ENCODE measurements at regions not wholly inside any gene's neighbourhood (a gene's known extent, or its start where the extent isn't known, plus 50 kb on each side); places are given as distances from the start of the nearest gene placed in this dataset.

DNA sequence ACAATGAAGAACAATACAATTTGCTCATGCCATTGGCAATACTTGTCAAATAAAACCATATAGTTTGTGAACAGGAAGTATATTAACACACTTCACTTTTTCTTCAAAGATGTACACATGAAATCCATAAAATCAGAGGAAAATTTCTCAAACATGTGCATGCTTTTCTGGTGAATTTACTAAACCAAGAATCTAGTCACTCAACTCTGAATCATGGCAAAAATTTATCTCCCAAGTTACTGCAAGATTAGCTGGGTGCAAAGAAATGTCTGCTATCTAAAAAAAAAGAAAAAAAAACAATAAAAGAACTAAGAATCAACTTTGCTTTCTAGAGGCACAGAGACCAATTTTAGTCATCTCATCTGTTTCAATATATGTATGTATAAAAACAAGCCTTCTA, 419.2 kb downstream of the NR4A2 start:
- intact Hi-C loops (cut with DNase I; ENCODE audit: low total_unique reads) (no loop called here), in situ Hi-C loops (cut with MboI; ENCODE audit: low sequenced_read_pairs in 4 of 4) (no loop called here)
- ATAC-seq (no peak), DNase-seq (no peak)
- Histone ChIP-seq H3K4me1 (no peaks in the 10 kb centered on the region), H3K36me3 (no peaks in the 10 kb centered on the region), H3K27ac (no peak overlapping the region), H3K4me3 (no peak overlapping the region), H3K9me3 (no peaks in the 10 kb centered on the region), H3K27me3 (no peaks in the 10 kb centered on the region)
- TF ChIP-seq POLR2A (IDR thresholded peaks at IDR 0.05) (no peak), CTCF (IDR thresholded peaks at IDR 0.05 in 4 of 5, conservative IDR thresholded peaks at IDR 0.05 in 1 of 5) (no peak)

- intact Hi-C loops (cut with DNase I; ENCODE audit: low total_unique reads) (no loop called here), in situ Hi-C loops (cut with MboI; ENCODE audit: low sequenced_read_pairs in 4 of 4) (no loop called here)
- H3K36me3 ChIP-seq, result no peaks in the 10 kb centered on the region
- ATAC-seq (no peak), DNase-seq (no peak)
- H3K27me3 ChIP-seq, result no peaks in the 10 kb centered on the region
- H3K4me3 ChIP-seq, result no peak overlapping the region
- no peak overlapping the region for H3K27ac ChIP-seq
- no peaks in the 10 kb centered on the region for H3K4me1 ChIP-seq
- TF ChIP-seq CTCF (IDR thresholded peaks at IDR 0.05 in 4 of 5, conservative IDR thresholded peaks at IDR 0.05 in 1 of 5) (no peak), POLR2A (IDR thresholded peaks at IDR 0.05) (no peak)
- H3K9me3 ChIP-seq, result no peaks in the 10 kb centered on the region
These were observed 424.0 kb downstream of the NR4A2 start for GRCh38 chr2:155908567-155908966.

GRCh38 chr2:155907211-155907610, 425.3 kb downstream of the NR4A2 start:
- H3K9me3 ChIP-seq, result no peaks in the 10 kb centered on the region
- TF ChIP-seq CTCF (IDR thresholded peaks at IDR 0.05 in 4 of 5, conservative IDR thresholded peaks at IDR 0.05 in 1 of 5) (no peak), POLR2A (IDR thresholded peaks at IDR 0.05) (no peak)
- H3K27me3 ChIP-seq, result no peaks in the 10 kb centered on the region
- ATAC-seq, result no peak
- in situ Hi-C loops (cut with MboI; ENCODE audit: low sequenced_read_pairs in 4 of 4) (no loop called here), intact Hi-C loops (cut with DNase I; ENCODE audit: low total_unique reads) (no loop called here)
- no peak overlapping the region for H3K27ac ChIP-seq
- H3K4me1 ChIP-seq, result no peaks in the 10 kb centered on the region
- H3K36me3 ChIP-seq, result no peaks in the 10 kb centered on the region
- DNase-seq, result no peak
- no peak overlapping the region for H3K4me3 ChIP-seq

GRCh38 chr2:155905657-155906056, 426.9 kb downstream of the NR4A2 start:
- no peaks in the 10 kb centered on the region for H3K4me1 ChIP-seq
- in situ Hi-C loops (cut with MboI; ENCODE audit: low sequenced_read_pairs in 4 of 4), result no loop called here
- intact Hi-C loops (cut with DNase I; ENCODE audit: low total_unique reads), result no loop called here
- no peaks in the 10 kb centered on the region for H3K27me3 ChIP-seq
- no peak overlapping the region for H3K27ac ChIP-seq
- H3K9me3 ChIP-seq, result no peaks in the 10 kb centered on the region
- no peak for ATAC-seq
- TF ChIP-seq CTCF (IDR thresholded peaks at IDR 0.05 in 4 of 5, conservative IDR thresholded peaks at IDR 0.05 in 1 of 5), result no peak
- no peak for TF ChIP-seq POLR2A (IDR thresholded peaks at IDR 0.05)
- H3K4me3 ChIP-seq, result no peak overlapping the region
- H3K36me3 ChIP-seq, result no peaks in the 10 kb centered on the region
- DNase-seq, result no peak

GRCh38 chr2:155904720-155905119, 427.8 kb downstream of the NR4A2 start:
- H3K4me1 ChIP-seq, result no peaks in the 10 kb centered on the region
- H3K4me3 ChIP-seq, result no peak overlapping the region
- ATAC-seq (no peak), DNase-seq (no peak)
- no peaks in the 10 kb centered on the region for H3K36me3 ChIP-seq
- no peaks in the 10 kb centered on the region for H3K9me3 ChIP-seq
- TF ChIP-seq POLR2A (IDR thresholded peaks at IDR 0.05) (no peak), CTCF (IDR thresholded peaks at IDR 0.05 in 4 of 5, conservative IDR thresholded peaks at IDR 0.05 in 1 of 5) (no peak)
- in situ Hi-C loops (cut with MboI; ENCODE audit: low sequenced_read_pairs in 4 of 4), result no loop called here
- intact Hi-C loops (cut with DNase I; ENCODE audit: low total_unique reads), result no loop called here
- no peaks in the 10 kb centered on the region for H3K27me3 ChIP-seq
- no peak overlapping the region for H3K27ac ChIP-seq
